Activated naive CD8-positive, alpha-beta T cell treated with anti-CD3 and anti-CD28 coated beads for 36 hours (primary cell): ENCODE measurements at regions not wholly inside any gene's neighbourhood (a gene's known extent, or its start where the extent isn't known, plus 50 kb on each side); places are given as distances from the start of the nearest gene placed in this dataset.
"Not testable (repeated sequence)": the region's sequence is repeated elsewhere in the genome, so short reads cannot be mapped to it uniquely, and the experiment has no call there.

Experiments used
- DNase-seq: peaks from one replicate; pipeline ENCODE4 v3.0.0; 2021
- H3K27ac Mint-ChIP-seq: one replicate; pipeline ENCODE4 v1.8.0; 2022; ENCODE audit warnings: mild to moderate bottlenecking, moderate library complexity, mixed read lengths
- H3K27me3 Mint-ChIP-seq: one replicate; pipeline ENCODE4 v1.8.0; 2022; ENCODE audit warnings: mild to moderate bottlenecking, mixed read lengths
- H3K36me3 Mint-ChIP-seq: one replicate; pipeline ENCODE4 v1.8.0; 2021; ENCODE audit warnings: mild to moderate bottlenecking, mixed read lengths
- H3K4me1 Mint-ChIP-seq: one replicate; pipeline ENCODE4 v1.8.0; 2021; ENCODE audit warnings: mixed read lengths
- H3K4me3 Mint-ChIP-seq: one replicate; pipeline ENCODE4 v1.8.0; 2022; ENCODE audit warnings: mild to moderate bottlenecking, moderate library complexity, mixed read lengths
- H3K9me3 Mint-ChIP-seq: one replicate; pipeline ENCODE4 v1.8.0; 2022; ENCODE audit warnings: mixed read lengths

- H3K27ac Mint-ChIP-seq, DNase-seq, H3K4me3 Mint-ChIP-seq, H3K36me3 Mint-ChIP-seq, H3K27me3 Mint-ChIP-seq, H3K4me1 Mint-ChIP-seq, H3K9me3 Mint-ChIP-seq: not testable (repeated sequence)
These were observed 50.6 kb upstream of the MYL10 start for GRCh38 chr7:101679653-101680173.

- H3K4me1 Mint-ChIP-seq: no peaks in the 10 kb centered on the region
- no peak overlapping the region for H3K4me3 Mint-ChIP-seq
- DNase-seq: no peak
- no peaks in the 10 kb centered on the region for H3K9me3 Mint-ChIP-seq
- no peaks in the 10 kb centered on the region for H3K27me3 Mint-ChIP-seq
- no peaks in the 10 kb centered on the region for H3K36me3 Mint-ChIP-seq
- H3K27ac Mint-ChIP-seq: no peak overlapping the region
These were observed 51.5 kb upstream of the MYL10 start for GRCh38 chr7:101680406-101681145.

- Mint-ChIP-seq H3K27me3 (no peaks in the 10 kb centered on the region), H3K4me1 (no peaks in the 10 kb centered on the region), H3K27ac (no peak overlapping the region), H3K36me3 (no peaks in the 10 kb centered on the region), H3K4me3 (no peak overlapping the region), H3K9me3 (no peaks in the 10 kb centered on the region)
- no peak for DNase-seq
These were observed 52.3 kb upstream of the MYL10 start for GRCh38 chr7:101681170-101682007.

GRCh38 chr7:101684983-101685330 lies 55.9 kb upstream of the MYL10 start:
- no peak for DNase-seq
- Mint-ChIP-seq H3K4me3 (no peak overlapping the region), H3K9me3 (no peaks in the 10 kb centered on the region), H3K4me1 (no peaks in the 10 kb centered on the region), H3K27me3 (peaks cover 3% of the 10 kb centered on the region), H3K27ac (no peak overlapping the region), H3K36me3 (no peaks in the 10 kb centered on the region)

- H3K27ac Mint-ChIP-seq: no peak overlapping the region
- H3K4me3 Mint-ChIP-seq: no peak overlapping the region
- H3K9me3 Mint-ChIP-seq: no peaks in the 10 kb centered on the region
- H3K27me3 Mint-ChIP-seq: peaks cover 3% of the 10 kb centered on the region
- no peaks in the 10 kb centered on the region for H3K4me1 Mint-ChIP-seq
- DNase-seq: no peak
- H3K36me3 Mint-ChIP-seq: no peaks in the 10 kb centered on the region
These were observed 56.9 kb upstream of the MYL10 start for GRCh38 chr7:101686030-101686429.

- peaks cover 4% of the 10 kb centered on the region for H3K4me1 Mint-ChIP-seq
- H3K27ac Mint-ChIP-seq: no peak overlapping the region
- H3K27me3 Mint-ChIP-seq: peaks cover 3% of the 10 kb centered on the region
- no peaks in the 10 kb centered on the region for H3K9me3 Mint-ChIP-seq
- no peak overlapping the region for H3K4me3 Mint-ChIP-seq
- DNase-seq: no peak
- no peaks in the 10 kb centered on the region for H3K36me3 Mint-ChIP-seq
These were observed 58.0 kb upstream of the MYL10 start for GRCh38 chr7:101687081-101687480.

- Mint-ChIP-seq H3K4me3 (no peak overlapping the region), H3K27me3 (peaks cover 3% of the 10 kb centered on the region), H3K9me3 (no peaks in the 10 kb centered on the region), H3K36me3 (no peaks in the 10 kb centered on the region), H3K27ac (no peak overlapping the region), H3K4me1 (peaks cover 5% of the 10 kb centered on the region)
- no peak for DNase-seq
These were observed 58.7 kb upstream of the MYL10 start for GRCh38 chr7:101687791-101688182.

- Mint-ChIP-seq H3K9me3 (no peaks in the 10 kb centered on the region), H3K27ac (no peak overlapping the region), H3K4me3 (no peak overlapping the region), H3K27me3 (peaks cover 3% of the 10 kb centered on the region), H3K4me1 (peaks cover 5% of the 10 kb centered on the region), H3K36me3 (no peaks in the 10 kb centered on the region)
- peak; percentile 81 for DNase-seq
These were observed 59.2 kb upstream of the MYL10 start for GRCh38 chr7:101688183-101688831.

- DNase-seq: no peak
- no peaks in the 10 kb centered on the region for H3K9me3 Mint-ChIP-seq
- H3K27me3 Mint-ChIP-seq: peaks cover 3% of the 10 kb centered on the region
- no peak overlapping the region for H3K4me3 Mint-ChIP-seq
- no peak overlapping the region for H3K27ac Mint-ChIP-seq
- no peaks in the 10 kb centered on the region for H3K36me3 Mint-ChIP-seq
- peaks cover 5% of the 10 kb centered on the region for H3K4me1 Mint-ChIP-seq
These were observed 60.2 kb upstream of the MYL10 start for GRCh38 chr7:101688995-101689907.

GRCh38 chr7:101690061-101690460 lies 61.0 kb upstream of the MYL10 start:
- H3K36me3 Mint-ChIP-seq: no peaks in the 10 kb centered on the region
- H3K4me3 Mint-ChIP-seq: no peak overlapping the region
- H3K9me3 Mint-ChIP-seq: no peaks in the 10 kb centered on the region
- H3K27me3 Mint-ChIP-seq: peaks cover 3% of the 10 kb centered on the region
- DNase-seq: no peak
- H3K4me1 Mint-ChIP-seq: peaks cover 5% of the 10 kb centered on the region
- no peak overlapping the region for H3K27ac Mint-ChIP-seq

- no peaks in the 10 kb centered on the region for H3K9me3 Mint-ChIP-seq
- no peak overlapping the region for H3K4me3 Mint-ChIP-seq
- no peak overlapping the region for H3K27ac Mint-ChIP-seq
These were observed 62.8 kb upstream of the MYL10 start for GRCh38 chr7:101691822-101692384.

GRCh38 chr7:101693498-101694091 lies 64.5 kb upstream of the MYL10 start:
- H3K9me3 Mint-ChIP-seq: no peaks in the 10 kb centered on the region
- no peaks in the 10 kb centered on the region for H3K36me3 Mint-ChIP-seq
- peaks cover 5% of the 10 kb centered on the region for H3K4me1 Mint-ChIP-seq
- H3K27ac Mint-ChIP-seq: no peak overlapping the region
- H3K27me3 Mint-ChIP-seq: peaks cover 3% of the 10 kb centered on the region
- DNase-seq: no peak
- no peak overlapping the region for H3K4me3 Mint-ChIP-seq

More at GRCh38 chr7:101691822-101692384, 62.8 kb upstream of the MYL10 start:
- H3K4me1 Mint-ChIP-seq: peaks cover 5% of the 10 kb centered on the region
- peaks cover 3% of the 10 kb centered on the region for H3K27me3 Mint-ChIP-seq
- no peaks in the 10 kb centered on the region for H3K36me3 Mint-ChIP-seq
- no peak for DNase-seq

GRCh38 chr7:101698964-101699363 lies 69.9 kb upstream of the MYL10 start:
- H3K36me3 Mint-ChIP-seq: no peaks in the 10 kb centered on the region

GRCh38 chr7:101699399-101699798 lies 70.3 kb upstream of the MYL10 start:
- Mint-ChIP-seq H3K27ac (no peak overlapping the region), H3K4me1 (no peaks in the 10 kb centered on the region)

More at GRCh38 chr7:101698964-101699363, 69.9 kb upstream of the MYL10 start:
- Mint-ChIP-seq H3K4me1 (no peaks in the 10 kb centered on the region), H3K4me3 (no peak overlapping the region), H3K27ac (no peak overlapping the region), H3K27me3 (no peaks in the 10 kb centered on the region), H3K9me3 (no peaks in the 10 kb centered on the region)
- DNase-seq: no peak

More at GRCh38 chr7:101699399-101699798, 70.3 kb upstream of the MYL10 start:
- H3K27me3 Mint-ChIP-seq: no peaks in the 10 kb centered on the region
- DNase-seq: no peak
- no peaks in the 10 kb centered on the region for H3K36me3 Mint-ChIP-seq
- H3K9me3 Mint-ChIP-seq: no peaks in the 10 kb centered on the region
- no peak overlapping the region for H3K4me3 Mint-ChIP-seq
